WERI-Rb-1 (cell line): ENCODE measurements at regions not wholly inside any gene's neighbourhood (a gene's known extent, or its start where the extent isn't known, plus 50 kb on each side); places are given as distances from the start of the nearest gene placed in this dataset.

ENCODE experiments used
- DNase-seq: peaks from one replicate; pipeline ENCODE4 v3.0.0-alpha.2; 2020
- H3K27ac ChIP-seq: fragments of 250-450 bp; sonication (Bioruptor Pico); 2 replicates; pipeline ENCODE4 v1.5.1; 2020; ENCODE audit warnings: mild to moderate bottlenecking, moderate library complexity
- H3K27me3 ChIP-seq: fragments of 250-450 bp; sonication (Bioruptor Pico); 2 replicates; pipeline ENCODE4 v1.5.1; 2021; ENCODE audit warnings: mild to moderate bottlenecking, low read depth, moderate library complexity; ENCODE audit not compliant: insufficient read depth, severe bottlenecking
- H3K36me3 ChIP-seq: fragments of 250-450 bp; sonication (Bioruptor Pico); 2 replicates; pipeline ENCODE4 v1.5.1; 2020; ENCODE audit warnings: mild to moderate bottlenecking, moderate library complexity
- H3K4me3 ChIP-seq: 2 replicates; pipeline ENCODE4 v1.5.1; 2011; ENCODE audit warnings: low read depth, mild to moderate bottlenecking, control low read depth, low read length
- H3K9me3 ChIP-seq: fragments of 250-450 bp; sonication (Bioruptor Pico); 2 replicates; pipeline ENCODE4 v1.5.1; 2021; ENCODE audit warnings: mild to moderate bottlenecking, moderate library complexity; ENCODE audit not compliant: severe bottlenecking
- TF ChIP-seq, protein P1 (sequence below): IDR thresholded peaks from 2 replicates; pipeline ENCODE4 v1.5.1; 2011; ENCODE audit warnings: low read depth, mild to moderate bottlenecking, control low read depth, inconsistent platforms, low read length

DNA sequence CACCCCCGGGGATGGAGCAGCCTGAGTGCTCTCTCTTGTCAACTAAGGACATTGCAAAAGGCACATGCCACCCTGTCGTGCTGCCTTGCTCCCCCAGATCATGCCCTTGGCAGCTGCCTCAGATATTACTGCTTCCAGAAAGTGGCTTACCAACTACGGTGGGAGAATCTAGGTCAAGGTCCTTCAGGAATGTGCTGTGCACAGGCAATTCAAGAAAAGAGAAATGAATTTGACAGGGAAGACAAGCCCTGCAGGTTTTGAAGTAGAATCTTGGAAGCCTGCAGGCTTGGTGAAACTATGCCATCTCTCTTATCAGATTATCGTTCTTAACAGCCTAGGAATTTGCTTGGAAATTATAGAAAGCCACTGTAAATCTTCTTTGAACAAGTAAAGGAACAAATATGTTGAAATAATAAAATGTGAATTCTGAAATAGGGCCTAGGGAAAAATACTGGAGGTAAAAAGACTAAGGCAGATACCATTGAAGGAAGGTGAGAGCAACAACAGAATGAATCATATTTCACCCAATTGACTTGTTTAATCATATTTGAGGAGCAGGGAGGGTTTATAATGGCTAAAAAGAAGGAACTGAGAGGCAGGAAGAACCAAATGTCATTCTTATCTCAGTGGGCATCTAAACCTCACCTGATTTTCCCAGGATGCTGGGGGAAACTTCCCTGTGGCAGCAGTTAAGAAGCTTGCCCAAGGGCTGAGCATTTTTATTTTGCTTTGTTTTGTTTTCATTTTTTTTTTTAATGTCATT, 94.0 kb upstream of the GLS start:
- TF ChIP-seq, protein P1, sequence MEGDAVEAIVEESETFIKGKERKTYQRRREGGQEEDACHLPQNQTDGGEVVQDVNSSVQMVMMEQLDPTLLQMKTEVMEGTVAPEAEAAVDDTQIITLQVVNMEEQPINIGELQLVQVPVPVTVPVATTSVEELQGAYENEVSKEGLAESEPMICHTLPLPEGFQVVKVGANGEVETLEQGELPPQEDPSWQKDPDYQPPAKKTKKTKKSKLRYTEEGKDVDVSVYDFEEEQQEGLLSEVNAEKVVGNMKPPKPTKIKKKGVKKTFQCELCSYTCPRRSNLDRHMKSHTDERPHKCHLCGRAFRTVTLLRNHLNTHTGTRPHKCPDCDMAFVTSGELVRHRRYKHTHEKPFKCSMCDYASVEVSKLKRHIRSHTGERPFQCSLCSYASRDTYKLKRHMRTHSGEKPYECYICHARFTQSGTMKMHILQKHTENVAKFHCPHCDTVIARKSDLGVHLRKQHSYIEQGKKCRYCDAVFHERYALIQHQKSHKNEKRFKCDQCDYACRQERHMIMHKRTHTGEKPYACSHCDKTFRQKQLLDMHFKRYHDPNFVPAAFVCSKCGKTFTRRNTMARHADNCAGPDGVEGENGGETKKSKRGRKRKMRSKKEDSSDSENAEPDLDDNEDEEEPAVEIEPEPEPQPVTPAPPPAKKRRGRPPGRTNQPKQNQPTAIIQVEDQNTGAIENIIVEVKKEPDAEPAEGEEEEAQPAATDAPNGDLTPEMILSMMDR, result no peak
- H3K9me3 ChIP-seq, result peaks cover 3% of the 10 kb centered on the region
- H3K27ac ChIP-seq, result no peak overlapping the region
- DNase-seq, result no peak
- H3K27me3 ChIP-seq, result no peaks in the 10 kb centered on the region
- H3K36me3 ChIP-seq, result no peaks in the 10 kb centered on the region
- no peak overlapping the region for H3K4me3 ChIP-seq

DNA sequence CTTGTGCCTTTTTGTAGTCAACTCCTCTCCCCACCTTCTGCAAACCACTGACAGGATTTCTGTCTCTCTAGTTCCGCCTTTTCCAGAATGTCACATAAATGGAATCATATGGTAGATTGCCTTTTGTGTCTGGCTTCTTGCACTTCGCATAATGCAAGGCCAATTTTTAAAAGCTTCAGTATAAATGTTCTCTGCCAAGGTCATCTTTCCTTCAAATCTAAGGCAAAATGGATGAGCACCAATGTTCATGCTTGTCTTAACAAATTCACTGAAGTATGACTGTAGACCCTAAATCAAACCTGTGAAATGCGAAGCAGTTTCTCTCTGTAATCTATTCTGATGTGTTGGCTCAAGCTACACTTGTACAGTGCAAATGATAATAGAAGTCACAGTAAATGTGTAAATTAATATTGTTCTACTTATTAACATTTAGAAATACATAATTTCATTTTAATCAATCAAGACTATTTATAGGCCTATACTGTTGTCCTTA, 92.8 kb upstream of the GLS start:
- no peaks in the 10 kb centered on the region for H3K36me3 ChIP-seq
- no peak for DNase-seq
- TF ChIP-seq, protein P1, result no peak
- no peak overlapping the region for H3K27ac ChIP-seq
- peaks cover 3% of the 10 kb centered on the region for H3K9me3 ChIP-seq
- no peaks in the 10 kb centered on the region for H3K27me3 ChIP-seq
- H3K4me3 ChIP-seq, result no peak overlapping the region

DNA sequence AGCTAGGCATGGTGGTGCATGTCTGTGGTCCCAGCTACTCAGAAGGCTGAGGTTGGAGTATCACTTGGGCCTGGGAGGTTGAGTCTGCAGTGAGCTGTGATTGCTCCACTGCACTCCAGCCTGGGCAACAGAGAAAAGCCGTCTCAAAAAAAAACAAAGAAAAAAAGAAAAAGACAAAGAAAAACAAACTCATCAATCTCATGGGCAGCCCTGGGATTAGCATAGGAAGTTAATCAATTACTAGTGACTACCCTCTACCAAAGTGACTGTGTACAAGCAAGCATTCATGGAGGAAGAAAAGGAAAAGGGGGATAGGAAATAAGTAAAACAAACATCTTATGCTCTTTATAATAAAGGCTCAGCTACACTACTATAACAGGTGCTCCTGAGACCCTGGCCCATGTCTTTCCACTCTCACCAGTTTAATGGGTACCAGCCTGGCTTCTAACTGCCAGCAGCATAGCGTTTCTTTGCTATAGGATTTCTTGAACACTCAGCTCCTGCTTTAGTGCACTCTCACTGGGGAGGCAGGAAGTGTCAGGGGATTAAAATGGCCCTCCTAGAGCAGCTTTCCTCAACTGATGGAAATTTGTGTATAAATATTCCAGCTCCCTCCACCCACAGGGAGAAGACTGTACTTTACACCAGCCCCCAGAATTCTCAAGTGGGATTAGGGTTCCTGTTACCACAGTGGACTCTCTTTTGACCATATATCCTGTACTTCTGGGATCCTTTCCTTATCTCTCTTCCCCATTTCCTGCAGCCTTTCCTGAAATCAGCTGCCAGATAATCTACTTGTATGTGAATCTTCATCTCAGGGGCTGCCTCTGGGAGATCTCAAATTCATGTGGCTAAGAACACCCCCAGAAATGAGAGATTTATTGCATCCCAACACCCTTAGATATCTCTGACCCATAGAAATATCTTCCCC, 91.3 kb upstream of the GLS start:
- TF ChIP-seq, protein P1, result no peak
- H3K9me3 ChIP-seq, result no peaks in the 10 kb centered on the region
- DNase-seq, result peak; percentile 9
- H3K27ac ChIP-seq, result no peak overlapping the region
- H3K4me3 ChIP-seq, result no peak overlapping the region
- H3K27me3 ChIP-seq, result no peaks in the 10 kb centered on the region
- no peaks in the 10 kb centered on the region for H3K36me3 ChIP-seq

DNA sequence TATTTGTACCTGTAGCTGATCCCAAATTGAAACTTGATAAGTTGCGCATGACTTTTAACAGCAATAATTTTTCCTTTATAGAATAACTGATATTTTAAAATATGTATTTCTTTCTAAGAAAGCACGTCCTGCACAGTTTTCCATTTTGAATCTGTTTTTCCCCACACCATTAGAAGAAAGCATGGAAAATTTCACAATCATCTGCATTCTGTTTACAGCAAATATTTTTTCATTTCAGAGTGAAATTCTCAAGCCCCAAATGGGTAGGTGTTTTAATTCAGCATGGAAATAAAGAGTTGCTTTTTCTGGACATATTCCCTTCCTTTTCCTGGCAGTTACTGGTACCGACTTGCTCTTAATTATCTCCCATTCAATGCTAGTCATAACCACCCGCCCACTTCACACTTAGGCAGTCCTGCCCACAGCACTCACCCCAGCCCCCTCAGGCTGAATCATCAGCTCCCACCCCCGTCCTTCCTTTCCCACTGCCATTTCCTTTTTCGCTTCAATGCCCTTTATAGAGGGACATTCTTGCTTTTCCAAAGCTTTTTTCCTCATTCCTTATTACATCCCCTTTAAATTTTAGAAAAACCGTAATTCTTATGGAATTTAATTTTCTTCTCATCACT, 89.2 kb upstream of the GLS start:
- TF ChIP-seq, protein P1, result no peak
- no peak overlapping the region for H3K4me3 ChIP-seq
- no peak for DNase-seq
- no peaks in the 10 kb centered on the region for H3K9me3 ChIP-seq
- no peaks in the 10 kb centered on the region for H3K36me3 ChIP-seq
- H3K27ac ChIP-seq, result no peak overlapping the region
- no peaks in the 10 kb centered on the region for H3K27me3 ChIP-seq

DNA sequence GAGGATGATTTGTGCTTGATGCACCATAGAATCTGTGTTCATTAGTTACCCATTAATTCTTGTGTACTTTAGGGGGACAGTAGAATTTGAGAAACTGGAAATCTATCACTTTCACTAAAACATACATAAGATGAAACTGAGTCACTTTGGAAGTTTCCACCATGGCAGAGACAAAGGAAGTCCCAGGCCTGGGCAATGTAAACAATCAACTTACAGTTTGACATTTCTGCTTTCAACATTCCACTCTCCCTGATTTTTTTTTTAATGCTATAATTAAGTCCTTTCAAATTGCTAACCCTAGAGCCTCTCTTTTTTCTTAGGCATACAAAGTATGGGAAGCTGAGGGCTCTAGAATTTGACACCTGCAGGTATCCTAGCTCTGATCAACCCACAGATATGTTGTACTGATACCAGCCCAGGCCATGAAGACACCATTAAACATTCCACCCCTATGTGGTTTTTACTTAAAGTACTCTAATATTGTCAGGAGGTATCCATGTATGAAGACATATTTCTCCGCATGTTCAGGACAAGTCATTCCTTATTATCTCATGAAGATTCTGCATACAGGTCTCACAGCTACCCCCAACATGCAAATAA, 88.5 kb upstream of the GLS start:
- H3K9me3 ChIP-seq, result no peaks in the 10 kb centered on the region
- DNase-seq, result no peak
- H3K4me3 ChIP-seq, result no peak overlapping the region
- TF ChIP-seq, protein P1, result no peak
- H3K36me3 ChIP-seq, result no peaks in the 10 kb centered on the region
- H3K27ac ChIP-seq, result no peak overlapping the region
- H3K27me3 ChIP-seq, result no peaks in the 10 kb centered on the region
